H4 (cell line): ENCODE measurements at regions not wholly inside any gene's neighbourhood (a gene's known extent, or its start where the extent isn't known, plus 50 kb on each side); places are given as distances from the start of the nearest gene placed in this dataset.

ENCODE experiments used
- DNase-seq: peaks from one replicate; pipeline ENCODE4 v3.0.0-alpha.2; 2015; ENCODE audit warnings: low spot score

DNA sequence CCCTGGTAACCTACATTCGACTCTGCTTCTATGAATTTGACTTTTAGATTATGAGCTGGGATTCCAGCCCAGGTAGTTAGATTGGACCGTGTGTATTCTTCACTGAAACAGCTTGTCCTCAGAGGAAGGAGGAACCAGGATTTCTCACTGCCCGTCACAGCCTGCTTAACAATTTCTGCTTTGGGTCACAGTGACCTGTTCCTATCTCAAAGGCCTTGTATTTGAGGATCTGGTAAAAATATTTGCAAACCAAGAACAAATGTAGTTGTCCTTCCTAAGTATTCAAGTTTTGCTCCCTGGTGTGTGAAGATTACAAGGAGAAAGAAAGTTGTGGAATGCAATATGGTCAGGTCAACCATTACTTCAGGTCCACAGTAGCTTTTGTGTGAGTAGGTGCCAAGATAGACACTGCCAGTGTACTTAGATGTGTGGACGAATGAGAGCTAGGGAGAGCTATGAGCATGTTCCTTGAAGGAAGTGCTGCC, 55.1 kb downstream of the KIF4B start:
- DNase-seq = no peak

DNA sequence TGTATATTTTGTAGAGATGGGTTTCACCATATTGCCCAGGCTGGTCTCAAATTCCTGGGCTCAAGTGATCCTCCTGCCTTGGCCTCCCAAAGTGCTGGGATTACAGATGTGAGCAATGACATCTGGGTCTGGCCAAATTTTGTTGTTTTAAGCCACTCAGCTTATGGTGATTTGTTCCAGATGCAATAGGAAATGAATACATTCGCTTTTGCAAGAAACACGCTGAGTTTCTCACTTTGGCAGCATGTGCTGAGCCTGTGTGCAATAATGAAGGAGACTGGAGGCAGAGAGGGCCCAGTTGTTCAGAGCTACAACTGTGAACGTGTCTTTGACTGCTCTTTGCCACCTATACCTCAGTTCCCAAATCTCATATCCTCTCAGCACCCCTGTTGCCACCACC, 56.4 kb downstream of the KIF4B start:
- no peak for DNase-seq

DNA sequence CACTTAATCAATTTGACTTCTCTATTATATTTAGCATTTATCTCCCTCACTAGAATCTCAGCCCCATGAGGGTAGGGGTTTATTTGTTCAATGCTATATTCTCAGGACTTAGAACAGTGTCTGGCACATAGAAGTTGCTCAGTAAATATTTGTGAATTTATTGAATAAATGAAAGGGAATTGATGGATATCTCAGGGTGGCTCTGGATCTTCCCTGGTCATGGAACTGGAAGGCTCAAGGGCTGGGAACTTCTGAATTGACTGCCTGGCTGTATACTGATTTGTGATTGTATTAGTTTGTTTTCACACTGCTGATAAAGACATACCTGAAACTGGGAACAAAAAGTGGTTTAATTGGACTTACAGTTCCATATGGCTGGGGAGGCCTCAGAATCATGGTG, 57.2 kb downstream of the KIF4B start:
- DNase-seq = no peak

DNA sequence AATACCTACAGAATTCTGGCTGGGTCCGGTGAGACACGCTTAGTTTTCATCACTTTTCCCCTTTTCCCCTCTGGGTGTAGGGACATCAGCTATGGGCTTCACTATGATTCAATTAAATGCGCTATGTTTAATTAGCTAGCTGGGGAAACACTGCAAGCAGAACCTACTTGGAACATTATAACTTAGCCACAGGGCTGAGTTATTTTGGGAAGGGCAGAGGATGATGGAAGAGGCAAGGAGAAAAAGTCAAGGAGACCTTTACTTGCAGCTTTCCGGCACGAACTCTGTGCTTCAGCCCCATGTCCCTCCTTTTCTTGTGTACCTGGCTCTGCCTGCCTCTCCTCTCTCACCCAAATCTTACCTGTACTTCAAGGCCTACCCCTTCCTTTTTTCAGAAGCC, 62.8 kb downstream of the KIF4B start:
- DNase-seq = no peak

DNA sequence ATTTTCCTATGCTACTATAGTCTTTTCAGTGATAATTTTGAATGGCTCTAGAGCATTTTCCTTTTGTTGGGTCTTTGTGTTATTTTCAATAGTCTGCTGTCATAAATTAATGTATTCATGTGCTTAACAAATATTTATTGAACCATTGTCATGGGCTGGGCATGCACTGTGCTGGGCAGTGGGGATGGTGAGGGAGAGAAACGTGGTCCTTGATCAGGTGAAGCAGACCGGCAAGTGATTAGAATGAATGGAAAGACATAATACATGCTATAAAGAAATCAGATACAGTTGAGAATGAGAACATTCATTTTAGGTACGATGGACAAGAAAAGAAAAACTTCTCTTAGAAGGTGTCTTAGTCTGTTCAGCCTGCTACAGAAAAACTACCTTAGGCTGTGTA, 66.1 kb downstream of the KIF4B start:
- no peak for DNase-seq

DNA sequence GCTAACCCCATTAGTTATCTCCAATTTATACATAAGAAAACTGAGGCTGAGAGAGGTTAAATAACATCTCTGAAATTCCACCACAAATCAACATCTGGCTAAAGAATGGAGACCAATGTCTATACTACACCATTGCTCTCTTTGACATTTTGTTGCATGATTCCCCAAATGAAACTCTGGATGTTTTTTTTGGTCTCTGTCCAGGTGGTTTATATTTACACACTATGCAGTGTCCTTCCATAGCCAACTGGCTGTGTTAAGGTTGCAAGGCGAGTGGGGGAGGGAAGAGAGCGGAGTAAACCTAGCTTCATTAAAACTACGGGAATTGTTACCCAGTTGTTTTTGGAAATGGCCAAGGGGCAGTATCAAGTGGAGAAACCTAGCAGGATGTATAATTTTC, 67.2 kb downstream of the KIF4B start:
- no peak for DNase-seq

DNA sequence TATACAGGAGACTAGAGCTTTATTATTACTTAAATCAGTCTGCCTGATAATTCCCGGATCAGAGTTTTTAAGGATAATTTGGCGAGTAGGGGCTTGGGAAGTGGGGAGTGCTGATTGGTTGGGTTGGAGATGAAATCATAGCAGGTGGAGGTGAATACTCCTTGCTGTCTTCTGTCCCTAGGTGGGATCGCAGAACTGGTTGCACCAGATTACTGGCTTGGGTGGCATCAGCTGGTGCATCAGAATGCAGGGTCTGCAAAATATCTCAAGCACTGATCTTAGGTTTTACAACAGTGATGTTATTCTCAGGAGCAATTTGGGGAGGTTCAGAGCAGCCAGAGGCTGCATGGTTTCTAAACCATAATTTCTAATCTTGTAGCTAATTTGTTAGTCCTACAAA, 68.1 kb downstream of the KIF4B start:
- no peak for DNase-seq

DNA sequence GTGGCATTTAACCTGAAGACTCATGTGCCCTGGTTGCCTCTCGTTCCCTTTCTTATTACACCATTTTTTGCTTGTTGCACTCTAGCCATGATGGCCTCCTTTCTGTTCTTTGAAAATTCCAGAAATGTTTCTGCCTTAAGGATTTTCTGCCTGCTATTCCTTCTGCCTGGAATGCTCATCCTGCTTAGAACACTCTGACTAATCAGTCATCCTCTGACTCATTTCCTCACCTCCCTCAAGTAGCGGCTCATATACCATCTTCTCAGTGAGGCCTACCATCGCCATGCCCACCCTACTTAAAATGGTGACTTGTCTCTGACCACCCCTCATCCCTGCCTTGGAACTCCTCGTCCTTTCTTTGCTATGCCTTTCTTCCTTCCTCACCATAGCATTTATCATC, 68.8 kb downstream of the KIF4B start:
- DNase-seq = peak; percentile 17

DNA sequence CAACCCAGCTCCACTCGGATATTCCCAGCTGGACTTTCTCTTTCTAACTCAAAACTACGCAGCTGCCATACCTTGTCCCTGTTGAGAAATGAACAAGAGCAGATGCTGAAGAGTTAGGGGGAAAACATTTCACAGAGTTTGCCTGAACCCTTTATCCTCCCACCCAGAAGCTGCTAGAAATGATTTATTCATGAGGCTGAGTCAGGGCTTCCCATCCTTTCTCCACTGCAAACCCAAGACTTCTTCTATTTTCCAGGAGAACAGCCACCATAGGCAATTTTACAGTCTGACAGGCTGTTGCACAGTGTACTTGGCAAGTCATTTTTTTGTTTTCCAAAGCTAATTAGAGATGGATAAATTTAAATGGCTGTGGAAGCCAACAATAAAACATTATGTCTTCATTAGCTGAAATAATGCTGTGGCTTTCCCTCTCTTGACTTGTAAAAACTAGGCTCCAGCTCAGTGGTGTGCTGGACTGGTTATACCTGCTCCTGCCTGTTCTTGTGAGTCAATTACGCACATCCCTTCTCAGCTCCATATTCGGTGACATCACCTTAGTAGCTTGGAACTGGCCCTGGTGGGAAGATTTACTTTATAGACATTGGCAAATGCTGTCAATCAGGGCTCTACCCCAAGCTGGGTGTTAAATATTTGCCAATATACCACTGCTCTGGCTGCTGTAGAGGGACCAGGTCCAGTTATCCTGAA, 71.9 kb downstream of the KIF4B start:
- DNase-seq = no peak

DNA sequence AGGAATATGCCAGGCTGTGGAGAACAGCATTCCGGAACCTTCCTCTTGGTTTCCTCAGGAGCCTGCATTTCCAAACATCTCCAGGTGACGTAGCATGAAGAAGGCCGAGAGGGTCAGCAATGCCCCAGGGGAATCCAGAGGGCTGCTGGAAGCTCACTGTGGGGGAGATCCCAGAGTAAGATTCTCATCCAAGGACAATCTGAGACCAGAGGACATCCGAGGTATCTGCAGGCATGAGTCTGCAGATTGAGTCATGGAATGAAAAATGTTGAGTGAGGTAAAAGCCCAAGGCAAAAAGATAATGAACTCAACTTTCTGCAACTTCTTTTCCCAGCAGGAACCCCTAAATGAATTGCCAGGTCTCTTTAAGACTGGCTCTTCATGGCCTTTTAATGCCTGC, 73.5 kb downstream of the KIF4B start:
- DNase-seq = no peak

DNA sequence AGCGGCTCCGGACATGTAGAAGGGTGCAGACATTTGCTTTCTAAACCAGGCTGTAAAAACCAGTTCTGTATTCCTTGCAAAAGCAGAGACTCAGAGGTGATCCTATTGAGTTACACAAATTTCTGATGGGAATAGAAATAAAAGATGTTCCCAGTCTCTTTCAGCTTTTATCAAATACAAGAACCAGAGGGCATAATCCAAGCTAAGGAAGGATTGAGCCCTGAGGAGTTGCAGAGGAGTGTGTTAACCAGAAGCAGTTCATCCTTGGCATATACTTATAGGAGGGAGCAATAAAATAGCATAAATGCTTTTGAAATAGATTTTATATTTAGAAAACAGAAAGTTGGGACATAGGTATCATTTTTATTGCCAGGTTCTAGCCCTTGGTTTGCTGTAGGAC, 75.3 kb downstream of the KIF4B start:
- no peak for DNase-seq

DNA sequence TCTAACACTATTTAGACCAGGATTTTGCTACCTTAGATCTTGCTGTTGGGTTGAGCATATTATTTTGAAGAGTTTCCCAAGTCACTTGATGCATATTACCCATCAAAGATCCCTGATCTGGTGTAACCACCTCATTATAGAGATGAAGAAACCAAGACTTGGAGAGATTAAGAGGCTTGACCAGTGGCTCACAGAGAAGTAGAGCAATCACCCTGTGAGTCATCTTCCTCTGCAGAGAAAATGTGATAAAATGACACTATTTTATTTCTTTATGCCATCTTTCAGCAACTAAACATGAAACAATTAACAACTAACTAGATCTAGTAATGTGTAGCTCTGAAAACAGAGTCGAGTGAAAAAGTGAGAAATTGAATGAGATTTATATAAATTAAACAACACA, 76.1 kb downstream of the KIF4B start:
- DNase-seq = no peak

DNA sequence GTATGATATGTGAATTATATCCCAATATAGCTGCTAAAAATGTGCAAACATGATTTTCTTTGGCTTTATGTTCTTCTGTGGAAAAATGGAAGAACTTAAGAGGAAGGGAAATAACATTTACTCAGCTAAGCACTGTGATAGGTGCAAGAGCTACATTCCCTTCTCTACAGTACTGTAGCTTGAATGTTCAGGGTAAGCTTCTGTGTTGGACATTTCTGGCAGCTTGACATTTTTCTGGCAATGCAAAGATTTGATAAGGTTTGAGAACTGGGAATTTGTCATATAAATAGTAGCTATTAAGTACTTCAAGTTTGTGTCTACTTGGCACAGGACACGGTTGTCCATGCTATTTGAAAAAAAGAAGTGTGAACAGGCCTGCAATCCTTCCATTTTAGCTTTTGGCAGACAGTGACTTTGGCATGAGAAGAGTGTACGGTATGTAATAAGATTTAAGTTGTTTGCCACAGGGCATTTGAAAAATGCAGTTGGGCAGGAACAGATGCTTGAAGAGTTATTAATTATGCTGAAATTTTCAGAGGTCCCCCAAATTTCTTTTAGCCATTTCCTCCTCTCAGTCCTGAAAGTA, 77.6 kb downstream of the KIF4B start:
- no peak for DNase-seq

DNA sequence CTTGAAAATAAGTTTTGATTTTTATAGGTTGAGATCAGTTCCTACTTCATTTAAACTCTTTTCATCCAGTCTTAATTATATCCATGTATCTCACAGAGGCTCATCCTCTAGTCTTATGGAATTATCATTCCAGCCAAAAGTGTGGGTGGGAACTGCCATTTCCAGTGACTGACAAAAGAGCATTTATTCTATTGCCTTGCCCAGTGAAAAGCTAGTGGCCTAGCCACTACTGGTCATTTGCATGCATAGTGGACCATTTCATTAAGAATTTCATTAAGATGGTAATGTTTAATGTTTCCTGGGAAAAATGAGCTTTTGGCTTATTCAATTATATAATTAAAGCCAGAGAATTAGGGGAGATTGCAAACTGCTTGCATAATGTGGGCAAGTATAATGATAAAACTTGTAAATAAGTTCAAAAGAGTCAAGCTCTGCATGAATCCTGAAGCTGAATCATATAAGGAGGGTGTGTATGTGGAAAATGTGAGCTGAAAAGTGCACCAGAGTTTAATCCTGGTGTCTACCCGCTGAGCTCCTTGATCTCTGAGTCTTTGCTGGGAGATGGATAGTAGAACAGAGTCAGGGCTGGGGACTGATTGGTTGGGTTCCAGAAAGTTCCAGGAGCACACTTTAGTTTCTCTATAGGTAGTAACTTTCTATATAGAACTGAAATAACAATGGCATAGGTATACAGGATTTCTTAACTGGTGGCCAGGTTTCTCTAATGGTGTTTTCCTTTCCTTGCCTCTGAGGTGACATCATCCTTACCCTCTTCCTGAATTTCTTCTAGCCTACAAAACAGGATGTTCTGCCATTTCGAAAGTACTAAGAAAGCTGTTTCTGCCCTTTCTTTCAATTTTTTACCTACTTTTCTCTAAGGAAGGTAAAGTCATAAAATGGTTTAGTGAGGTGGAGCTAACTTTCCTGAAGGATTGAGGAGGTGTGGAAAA, 78.5 kb downstream of the KIF4B start:
- DNase-seq = no peak

DNA sequence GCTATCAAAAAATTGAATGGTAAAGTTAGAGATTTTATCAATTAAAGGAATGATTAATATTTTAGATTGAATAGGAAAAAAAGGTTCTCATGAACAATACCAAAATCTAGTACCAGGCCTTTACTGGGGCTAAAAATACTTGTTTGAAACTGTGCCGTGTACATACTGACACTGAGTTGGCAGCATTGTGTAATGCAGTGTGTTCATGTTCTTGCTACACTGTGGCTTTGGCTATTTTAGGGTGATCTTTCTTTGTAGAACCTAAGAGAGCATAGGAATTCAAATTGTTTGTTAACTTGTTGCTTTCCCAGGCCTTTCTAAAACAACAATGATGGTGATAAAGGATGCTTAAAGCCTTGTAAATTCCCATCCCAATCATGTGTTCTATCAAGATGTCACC, 80.9 kb downstream of the KIF4B start:
- no peak for DNase-seq

DNA sequence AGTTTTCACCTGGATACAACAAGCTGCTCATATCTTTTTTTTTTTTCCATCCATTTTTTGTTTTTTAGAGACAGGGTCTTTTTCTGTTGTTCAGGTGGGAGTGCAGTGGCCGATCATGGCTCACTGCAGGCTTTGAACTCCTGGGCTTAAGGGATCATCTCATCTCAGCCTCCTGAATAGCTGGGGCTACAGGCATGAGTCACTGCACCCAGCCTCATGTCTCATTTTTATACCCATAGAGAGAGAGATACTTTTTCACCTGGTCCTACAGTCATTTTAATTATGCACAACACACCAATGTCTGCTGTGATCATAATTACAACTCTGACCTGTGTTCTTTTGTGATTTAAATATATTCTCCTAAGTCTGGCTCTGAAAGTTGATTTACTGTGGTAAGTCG, 84.4 kb downstream of the KIF4B start:
- DNase-seq = no peak

DNA sequence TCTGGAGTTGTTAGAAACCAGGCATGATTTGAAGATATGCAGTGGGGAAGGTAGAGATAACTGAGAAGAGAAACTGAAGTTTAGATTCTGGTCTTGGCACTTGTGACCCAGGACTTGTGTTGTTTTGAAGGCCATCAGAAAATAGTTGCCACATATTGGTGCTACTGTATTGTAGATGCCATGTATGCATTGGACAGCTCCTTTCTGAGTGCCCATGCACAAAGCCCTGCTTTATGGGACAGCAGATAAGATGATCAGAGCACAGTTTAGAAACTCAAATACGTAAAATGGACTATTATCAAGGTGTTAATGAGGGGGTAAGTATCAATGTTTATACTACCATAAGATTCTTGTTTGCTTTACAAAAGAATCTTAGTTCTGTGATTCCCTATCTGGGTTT, 84.9 kb downstream of the KIF4B start:
- no peak for DNase-seq

DNA sequence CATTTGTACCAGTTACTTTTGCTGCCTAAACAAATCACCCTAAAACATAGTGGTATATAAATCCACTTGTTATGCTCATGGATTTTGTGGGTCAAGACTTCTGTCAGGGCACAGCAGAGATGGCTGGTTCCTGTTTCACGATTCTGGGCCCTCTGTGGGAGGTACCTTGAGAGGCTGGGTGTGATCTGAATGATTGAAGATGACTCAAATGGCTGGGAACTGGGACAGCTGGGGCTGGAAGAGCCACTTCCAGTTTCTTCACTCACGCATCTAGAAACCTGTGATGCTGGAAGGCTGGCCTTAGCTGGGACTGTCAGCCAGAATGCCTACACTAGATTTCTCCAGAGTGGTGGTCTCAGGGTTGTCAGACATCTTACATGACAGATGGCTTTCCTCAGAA, 88.1 kb downstream of the KIF4B start:
- DNase-seq = no peak

DNA sequence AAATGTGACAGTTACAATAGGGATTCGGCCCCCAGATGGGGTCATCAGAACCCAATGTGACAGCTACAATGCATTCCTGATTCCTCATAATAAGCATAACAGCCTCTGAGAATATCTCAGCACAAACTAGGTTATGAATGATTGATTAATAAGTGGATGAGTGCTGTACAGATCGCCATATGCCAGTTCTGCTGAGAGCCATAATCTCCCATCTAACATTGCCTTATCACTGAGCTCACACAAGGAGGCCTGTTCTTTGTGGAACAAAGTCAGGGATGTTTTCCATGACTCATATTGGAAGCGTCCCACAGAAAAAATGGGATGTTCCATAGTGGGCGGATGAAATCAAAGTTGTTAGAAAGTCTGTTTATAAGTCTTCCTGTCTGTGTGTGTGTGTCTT, 89.6 kb downstream of the KIF4B start:
- DNase-seq = no peak

DNA sequence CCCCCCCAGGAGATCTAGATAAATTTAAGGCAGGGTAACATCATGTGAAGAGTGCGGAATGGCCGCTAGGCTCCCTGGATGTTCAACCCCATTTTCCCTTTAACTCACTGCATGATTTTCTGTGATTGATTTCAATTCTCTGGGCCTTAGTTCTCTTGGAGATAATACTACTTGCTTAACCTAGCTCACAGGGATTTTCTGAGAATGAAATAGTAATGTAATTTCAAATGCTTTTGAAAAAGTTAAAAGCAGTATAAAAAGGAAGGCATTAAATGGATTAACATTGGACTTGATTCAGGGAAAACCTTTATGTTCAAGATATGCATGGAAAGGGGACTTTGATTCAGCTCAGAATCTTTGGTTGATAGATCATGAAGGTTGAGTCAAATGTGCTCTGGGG, 90.9 kb downstream of the KIF4B start:
- no peak for DNase-seq

DNA sequence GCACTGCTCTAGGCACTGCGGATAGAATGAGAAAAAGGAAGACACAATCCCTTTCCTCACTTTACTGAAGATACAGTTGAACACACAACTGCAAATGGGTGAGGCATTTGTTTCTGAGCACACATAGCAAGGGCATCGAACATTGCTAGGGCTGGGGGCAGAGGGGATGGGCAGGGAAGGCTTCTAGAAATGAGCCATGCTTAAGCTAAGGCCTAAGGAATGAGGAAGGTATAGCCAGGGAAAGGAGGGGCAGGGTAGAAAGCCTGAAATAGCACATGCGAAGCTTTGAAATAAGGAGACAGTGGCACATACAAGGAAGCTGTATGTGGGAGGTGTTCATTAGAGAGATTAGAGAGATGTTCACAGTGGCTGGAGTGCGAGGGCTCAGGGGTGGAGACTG, 92.7 kb downstream of the KIF4B start:
- no peak for DNase-seq

DNA sequence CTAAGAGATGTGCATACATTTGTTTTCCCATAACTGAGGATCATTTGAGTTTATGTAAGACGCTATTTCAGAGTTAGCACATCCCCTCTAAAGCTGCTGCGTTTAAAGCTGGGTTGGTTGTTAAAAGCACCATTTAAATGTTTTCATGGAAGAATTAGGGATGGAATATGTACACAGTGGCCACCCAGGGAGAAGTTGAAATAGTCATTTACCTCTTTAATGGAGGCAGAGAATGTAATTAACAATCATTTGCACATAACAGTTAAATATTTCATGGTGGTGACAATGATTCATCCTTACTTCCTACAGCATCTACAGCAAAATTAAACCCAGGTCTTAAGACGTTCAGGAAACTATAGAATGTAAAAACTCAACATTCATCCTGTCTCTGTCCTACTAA, 100.3 kb downstream of the KIF4B start:
- no peak for DNase-seq

DNA sequence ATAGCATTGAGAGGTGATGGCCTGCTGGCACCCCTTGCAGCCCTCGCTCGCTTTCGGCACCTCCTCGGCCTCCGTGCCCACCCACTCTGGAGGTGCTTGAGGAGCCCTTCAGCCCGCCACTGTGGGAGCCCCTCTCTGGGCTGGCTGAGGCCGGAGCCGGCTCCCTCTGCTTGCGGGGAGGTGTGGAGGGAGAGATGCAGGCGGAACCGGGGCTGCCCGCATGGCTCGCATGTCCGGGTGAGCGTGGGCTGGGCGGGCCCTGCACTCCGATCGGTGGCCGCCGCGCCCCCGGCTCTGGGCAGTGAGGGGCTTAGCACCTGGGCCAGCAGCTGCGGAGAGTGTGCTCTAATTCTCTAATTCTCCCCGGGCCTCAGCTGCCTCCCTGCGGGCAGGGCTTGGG, 101.1 kb downstream of the KIF4B start:
- no peak for DNase-seq
